ENCODE measurements at regions not wholly inside any gene's neighbourhood (a gene's known extent, or its start where the extent isn't known, plus 50 kb on each side); places are given as distances from the start of the nearest gene placed in this dataset.

GRCh38 chr6:91465393-91465792 is 878.5 kb upstream of the MAP3K7 start:
- no peak overlapping the region for H3K4me3 ChIP-seq (ENCODE audit: low read depth, low read length)
- DNase-seq (ENCODE audit: low read depth) = no peak
- TF ChIP-seq CTCF (conservative IDR thresholded peaks at IDR 0.05; ENCODE audit: low read depth, low read length) = no peak

DNA sequence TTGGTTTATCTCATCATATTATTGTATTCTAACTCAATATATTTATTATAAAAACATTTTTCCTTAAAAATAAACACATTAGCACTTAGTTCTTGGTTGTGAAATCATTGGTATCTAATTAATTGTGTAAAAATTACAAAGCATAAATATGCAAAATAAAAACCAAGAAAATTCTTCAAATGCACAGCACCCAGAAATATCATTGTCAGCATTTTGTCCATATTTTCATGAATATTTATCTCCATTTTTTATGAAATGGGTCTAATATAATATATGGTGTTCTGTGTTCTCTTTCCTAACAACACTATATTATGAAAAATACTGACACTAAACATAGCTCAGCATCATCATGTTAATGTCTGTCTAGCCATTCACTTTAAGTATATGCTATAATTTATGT is 877.8 kb upstream of the MAP3K7 start:
- TF ChIP-seq CTCF (conservative IDR thresholded peaks at IDR 0.05; ENCODE audit: low read depth, low read length) = no peak
- no peak for DNase-seq (ENCODE audit: low read depth)
- H3K4me3 ChIP-seq (ENCODE audit: low read depth, low read length) = no peak overlapping the region

GRCh38 chr6:91464201-91464600 is 877.3 kb upstream of the MAP3K7 start:
- DNase-seq (ENCODE audit: low read depth) = no peak
- H3K4me3 ChIP-seq (ENCODE audit: low read depth, low read length) = no peak overlapping the region

GRCh38 chr6:91462241-91462640 is 875.4 kb upstream of the MAP3K7 start:
- no peak overlapping the region for H3K4me3 ChIP-seq (ENCODE audit: low read depth, low read length)
- no peak for TF ChIP-seq CTCF (conservative IDR thresholded peaks at IDR 0.05; ENCODE audit: low read depth, low read length)
- no peak for DNase-seq (ENCODE audit: low read depth)

More at GRCh38 chr6:91464201-91464600, 877.3 kb upstream of the MAP3K7 start:
- no peak for TF ChIP-seq CTCF (conservative IDR thresholded peaks at IDR 0.05; ENCODE audit: low read depth, low read length)

DNA sequence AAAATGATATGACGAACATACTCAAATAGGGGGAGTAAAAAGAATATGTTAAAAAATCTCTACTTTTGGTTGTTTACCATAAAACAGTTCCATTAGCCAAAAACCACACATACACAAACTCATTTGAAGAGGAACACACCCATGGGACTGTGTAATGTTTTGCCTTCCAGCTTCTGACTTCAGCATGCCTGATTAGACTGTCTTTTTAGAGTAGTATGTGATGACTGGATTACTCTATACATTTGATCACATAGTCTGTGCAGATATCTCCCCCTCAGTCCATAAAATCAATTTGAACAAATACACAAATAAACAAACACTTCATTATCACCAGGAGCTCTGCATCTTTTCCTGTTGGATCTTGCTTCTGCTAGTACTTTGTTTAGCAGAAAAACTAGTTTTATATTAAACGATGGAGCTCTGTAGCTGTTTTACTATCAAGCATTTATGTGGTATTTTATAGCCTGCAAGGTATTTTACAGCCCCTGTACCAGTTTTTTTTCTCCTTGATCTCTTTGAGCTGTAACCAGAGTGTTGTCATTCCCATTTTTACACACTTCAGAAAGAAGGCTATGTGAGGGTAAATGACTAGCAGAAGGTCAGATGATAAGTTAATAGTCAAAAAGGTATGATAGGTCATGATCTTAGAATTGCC is 866.5 kb upstream of the MAP3K7 start:
- no peak for DNase-seq (ENCODE audit: low read depth)
- no peak for TF ChIP-seq CTCF (conservative IDR thresholded peaks at IDR 0.05; ENCODE audit: low read depth, low read length)
- no peak overlapping the region for H3K4me3 ChIP-seq (ENCODE audit: low read depth, low read length)

DNA sequence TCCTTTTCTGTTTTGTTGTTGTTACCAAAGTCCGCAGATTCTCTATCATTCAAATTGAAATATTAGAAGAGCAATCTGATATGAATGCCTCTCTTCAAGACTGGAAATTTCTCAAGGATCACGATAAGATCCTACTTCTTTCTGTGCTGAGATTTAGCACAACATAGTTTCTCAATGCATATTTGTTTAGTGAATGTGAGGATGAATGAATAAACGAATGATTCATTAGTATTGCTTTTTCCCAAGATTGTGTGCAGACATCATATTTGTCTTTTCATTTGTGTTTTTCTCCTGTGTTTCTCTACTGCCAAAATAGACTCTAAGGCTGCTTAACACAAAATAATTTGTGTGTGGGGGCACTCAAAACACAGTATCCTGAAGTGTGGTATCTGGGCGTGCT is 862.7 kb upstream of the MAP3K7 start:
- no peak for DNase-seq (ENCODE audit: low read depth)
- TF ChIP-seq CTCF (conservative IDR thresholded peaks at IDR 0.05; ENCODE audit: low read depth, low read length) = no peak
- H3K4me3 ChIP-seq (ENCODE audit: low read depth, low read length) = no peak overlapping the region

GRCh38 chr6:91447530-91448254 is 860.8 kb upstream of the MAP3K7 start:
- DNase-seq (ENCODE audit: low read depth) = no peak
- TF ChIP-seq CTCF (conservative IDR thresholded peaks at IDR 0.05; ENCODE audit: low read depth, low read length) = no peak
- H3K4me3 ChIP-seq (ENCODE audit: low read depth, low read length) = no peak overlapping the region

Data from epithelial cell of proximal tubule (primary cell).